Ovary (tissue), 7 donors: ENCODE measurements at regions not wholly inside any gene's neighbourhood (a gene's known extent, or its start where the extent isn't known, plus 50 kb on each side); places are given as distances from the start of the nearest gene placed in this dataset.

Experiments
- DNase-seq, 5 donors: peaks; one replicate each; pipeline ENCODE4 v3.0.0-alpha.2; 2019 to 2020
- H3K27ac ChIP-seq, 2 donors: fragments of 200-600 bp; one replicate each; pipeline versions ENCODE4 v1.5.1 to v1.8.0; 2019 to 2022
- H3K27me3 ChIP-seq: fragments of 200-600 bp; one replicate; pipeline ENCODE4 v1.8.0; 2022
- H3K36me3 ChIP-seq: fragments of 200-600 bp; sonication (generic); one replicate; pipeline ENCODE4 v1.5.1; 2019
- H3K4me1 ChIP-seq: one replicate; pipeline ENCODE4 v1.8.1; 2013; ENCODE audit warnings: mild to moderate bottlenecking, moderate library complexity; ENCODE audit not compliant: insufficient read depth
- H3K4me3 ChIP-seq: fragments of 200-600 bp; sonication (generic); one replicate; pipeline ENCODE4 v1.5.1; 2017
- H3K9me3 ChIP-seq, 2 donors: fragments of 200-600 bp in 1 of 2; sonication (generic) in 1 of 2; one replicate each; pipeline versions ENCODE4 v1.5.1 to v1.8.1; 2013 to 2019; ENCODE audit warnings: mild to moderate bottlenecking in 1 of 2, moderate library complexity in 1 of 2
- CTCF ChIP-seq, 3 donors: fragments of 450-650 bp in 2 of 3; fragments of 200-600 bp in 1 of 3; IDR thresholded peaks; one replicate each; pipeline versions ENCODE4 v1.5.1 to v1.8.0; 2016 to 2022; ENCODE audit warnings: antibody characterized with exemption in 3 of 3, mild to moderate bottlenecking in 1 of 3
- EP300 ChIP-seq: sonication (generic); formaldehyde crosslinking; IDR thresholded peaks from one replicate; pipeline ENCODE4 v1.6.1; 2017; ENCODE audit warnings: antibody characterized with exemption
- POLR2A ChIP-seq: fragments of 450-650 bp; IDR thresholded peaks from one replicate; pipeline ENCODE4 v1.6.1; 2017; ENCODE audit warnings: antibody characterized with exemption, mild to moderate bottlenecking, moderate library complexity
- WGBS, 3 donors: extraction: QIAGEN DNeasy Blood & Tissue Kit in 1 of 3; methylation state at CpG; one replicate each; pipeline versions ENCODE4 v1.1.5 to v1.1.7; 2013 to 2017; 5-methylcytosine and 5-hydroxymethylcytosine counted together
- intact Hi-C, 4 donors: fragments of 100-400 bp; cut with DNase I; formaldehyde crosslinking; loops; one replicate each; pipeline versions ENCODE4 v1.11.0 to v1.15.1; 2022 to 2023
- donor health status: DM: no; HTN: no; CAD: no; lungs with moderate emphysema.
- donor health status: DM: no; HTN: no; CAD: no.
- donor health status: Bipolar disorder and iron deficiency.
- donor health status: DM: no; HTN: no; CAD: no.
- donor health status: DM: yes; HTN: yes; CAD: no.

GRCh38 chr5:145160679-145161078, 674.5 kb downstream of the PRELID2 start:
- WGBS, 3 donors: 75 to 82% (median 78%) methylated on average over 4 of the region's 4 CpGs
- intact Hi-C loops: no loop called here
- no peaks in the 10 kb centered on the region for H3K9me3 ChIP-seq

GRCh38 chr5:145158730-145159129, 676.4 kb downstream of the PRELID2 start:
- no peak for DNase-seq
- WGBS, 3 donors: 3 to 4% (median 3%) methylated on average over 4 of the region's 4 CpGs
- H3K27me3 ChIP-seq: no peaks in the 10 kb centered on the region
- no peaks in the 10 kb centered on the region for H3K4me1 ChIP-seq
- no peak overlapping the region for H3K4me3 ChIP-seq
- H3K36me3 ChIP-seq: no peaks in the 10 kb centered on the region
- no peaks in the 10 kb centered on the region for H3K9me3 ChIP-seq
- intact Hi-C loops: no loop called here
- H3K27ac ChIP-seq: no peak overlapping the region
- TF ChIP-seq POLR2A (no peak), EP300 (no peak), CTCF (IDR thresholded peaks at IDR 0.05) (no peak)

More at GRCh38 chr5:145160679-145161078, 674.5 kb downstream of the PRELID2 start:
- Histone ChIP-seq H3K27me3 (no peaks in the 10 kb centered on the region), H3K4me1 (no peaks in the 10 kb centered on the region), H3K27ac (no peak overlapping the region), H3K4me3 (no peak overlapping the region), H3K36me3 (no peaks in the 10 kb centered on the region)
- TF ChIP-seq EP300: no peak
- TF ChIP-seq CTCF (IDR thresholded peaks at IDR 0.05): no peak
- TF ChIP-seq POLR2A: no peak
- no peak for DNase-seq

- Histone ChIP-seq H3K9me3 (no peaks in the 10 kb centered on the region), H3K27ac (no peak overlapping the region), H3K4me1 (no peaks in the 10 kb centered on the region), H3K27me3 (no peaks in the 10 kb centered on the region), H3K36me3 (no peaks in the 10 kb centered on the region), H3K4me3 (no peak overlapping the region)
- TF ChIP-seq EP300 (no peak), POLR2A (no peak), CTCF (IDR thresholded peaks at IDR 0.05) (no peak)
- no peak for DNase-seq
- intact Hi-C loops: no loop called here
Measured at GRCh38 chr5:145157841-145158240, 677.3 kb downstream of the PRELID2 start.

- Histone ChIP-seq H3K4me1 (no peaks in the 10 kb centered on the region), H3K9me3 (no peaks in the 10 kb centered on the region), H3K36me3 (no peaks in the 10 kb centered on the region), H3K27ac (no peak overlapping the region), H3K27me3 (no peaks in the 10 kb centered on the region), H3K4me3 (no peak overlapping the region)
- WGBS, 3 donors: 53 to 75% (median 61%) methylated on average over 1 of the region's 1 CpG
- no peak for DNase-seq
- intact Hi-C loops: no loop called here
- TF ChIP-seq EP300: no peak
- TF ChIP-seq POLR2A: no peak
- TF ChIP-seq CTCF (IDR thresholded peaks at IDR 0.05): no peak
Measured at GRCh38 chr5:145141534-145141933, 693.6 kb downstream of the PRELID2 start.

- Histone ChIP-seq H3K4me1 (no peaks in the 10 kb centered on the region), H3K27me3 (no peaks in the 10 kb centered on the region), H3K27ac (no peak overlapping the region), H3K9me3 (no peaks in the 10 kb centered on the region), H3K36me3 (no peaks in the 10 kb centered on the region), H3K4me3 (no peak overlapping the region)
- no peak for TF ChIP-seq POLR2A
- TF ChIP-seq CTCF (IDR thresholded peaks at IDR 0.05): no peak
- no peak for TF ChIP-seq EP300
- intact Hi-C loops: no loop called here
- DNase-seq: no peak
- WGBS, 3 donors: 11 to 28% (median 16%) methylated on average over 3 of the region's 3 CpGs
Measured at GRCh38 chr5:145130996-145131395, 704.1 kb downstream of the PRELID2 start.
